Loucy (cell line): ENCODE measurements at regions not wholly inside any gene's neighbourhood (a gene's known extent, or its start where the extent isn't known, plus 50 kb on each side); places are given as distances from the start of the nearest gene placed in this dataset.

ENCODE experiments used
- CTCF ChIP-seq: fragments of 200-600 bp; sonication (generic); conservative IDR thresholded peaks from 2 replicates; pipeline ENCODE4 v1.5.1; 2014; ENCODE audit warnings: mild to moderate bottlenecking, antibody characterized with exemption, low read length
- EZH2phosphoT487 ChIP-seq: fragments of 200-600 bp; IDR thresholded peaks from 2 replicates; pipeline ENCODE4 v1.6.1; 2018; ENCODE audit warnings: antibody characterized with exemption, mild to moderate bottlenecking, moderate library complexity, borderline replicate concordance

GRCh38 chr11:43555816-43556611 is 124.5 kb upstream of the HSD17B12 start:
- TF ChIP-seq CTCF = no peak
- TF ChIP-seq EZH2phosphoT487 = no peak
